Activated T-cell treated with anti-CD3 and anti-CD28 coated beads, Interleukin-2, amount 50 U/mL, for 48 hours (primary cell): ENCODE measurements at regions not wholly inside any gene's neighbourhood (a gene's known extent, or its start where the extent isn't known, plus 50 kb on each side); places are given as distances from the start of the nearest gene placed in this dataset.

Experiments used
- DNase-seq, 2 experiments: peaks; one replicate each; pipeline ENCODE4 v3.0.0-alpha.2; 2020

- DNase-seq, result no peak
Measured at GRCh38 chr10:6343305-6344010, 140.7 kb downstream of the PFKFB3 start.

GRCh38 chr10:6345404-6345803 is 142.7 kb downstream of the PFKFB3 start:
- no peak for DNase-seq

DNA sequence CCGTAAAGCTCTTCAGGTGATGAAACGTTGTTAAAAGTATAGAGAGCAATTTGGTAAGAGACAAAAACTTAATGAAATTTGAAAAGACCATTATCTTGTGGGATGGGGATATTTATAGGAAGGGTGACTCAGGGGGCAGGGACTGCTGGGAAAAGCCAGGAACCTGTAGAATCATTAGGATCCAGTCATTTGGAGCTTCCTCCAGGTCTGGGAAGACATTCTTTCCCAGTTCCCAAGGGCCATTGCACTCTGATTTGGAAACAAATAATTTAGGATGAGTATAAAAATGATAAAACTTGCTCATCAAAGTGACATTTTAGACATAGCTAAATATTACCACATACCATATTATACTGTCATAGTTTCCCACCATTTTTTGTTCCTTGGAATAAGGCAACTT is 143.9 kb downstream of the PFKFB3 start:
- DNase-seq, result no peak

DNA sequence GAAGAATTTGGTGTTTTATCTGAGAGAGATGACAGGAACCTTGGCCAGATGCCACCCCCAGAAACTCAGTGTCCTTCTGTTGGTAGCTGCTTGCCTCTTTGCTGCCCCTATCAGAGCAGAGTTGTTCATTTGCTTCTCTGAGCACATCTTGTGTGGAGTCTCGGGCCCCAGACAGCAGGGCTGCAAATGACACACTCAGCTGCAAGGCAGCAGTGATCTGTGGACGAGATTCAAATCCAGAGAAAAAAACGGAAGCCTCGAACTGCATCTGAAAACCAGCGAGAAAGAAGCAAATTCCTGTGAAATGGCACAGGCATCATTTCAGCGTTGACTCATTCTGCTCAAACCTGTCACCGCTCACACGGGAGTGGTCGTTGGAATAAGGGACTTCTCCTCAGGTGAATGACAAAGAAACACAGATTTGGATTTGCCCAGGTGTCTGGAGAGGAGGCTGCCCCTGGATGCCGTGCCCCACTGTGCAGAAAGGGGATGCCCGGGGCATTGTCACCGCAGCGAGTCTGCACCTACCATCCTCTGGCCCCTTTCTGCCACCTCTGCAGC is 144.7 kb downstream of the PFKFB3 start:
- DNase-seq, result peak; percentile 75 to 78

DNA sequence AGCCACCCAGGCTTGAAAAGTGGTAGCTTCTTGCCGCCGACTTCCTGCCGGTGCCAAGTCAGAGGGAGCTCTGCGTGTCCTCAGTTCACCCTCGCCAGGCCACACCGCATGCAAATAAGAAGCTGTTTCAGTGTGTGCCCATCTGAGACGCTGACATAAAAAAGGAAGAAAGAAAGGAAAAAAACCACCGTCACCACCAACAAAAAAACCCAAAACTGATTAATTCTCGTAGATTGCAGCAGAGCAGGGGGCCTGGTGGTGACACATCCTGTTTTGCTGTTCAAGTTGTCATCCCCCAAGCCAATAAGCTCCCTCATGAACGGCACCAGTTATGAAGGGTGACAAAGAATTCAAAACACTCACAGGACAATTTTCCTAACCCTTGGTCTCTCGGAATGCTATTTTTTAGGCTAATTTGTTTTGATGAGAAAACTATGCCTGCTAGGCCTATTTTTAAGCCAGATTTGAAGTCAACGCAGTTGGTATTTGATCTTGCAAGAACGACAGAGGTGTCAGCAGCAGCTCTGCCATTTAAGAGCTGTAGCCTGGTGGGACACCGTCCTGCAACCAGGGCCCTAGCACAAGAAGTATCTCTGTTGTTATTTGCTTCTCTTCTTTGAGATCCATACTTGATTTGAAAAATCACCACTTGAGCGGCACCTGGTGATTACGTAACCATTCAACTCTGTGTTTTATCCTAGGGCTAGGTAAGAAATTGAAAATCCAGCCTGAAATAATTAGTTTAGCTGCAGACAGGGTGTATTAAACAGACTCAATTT is 145.6 kb downstream of the PFKFB3 start:
- peak; percentile 83 to 86 for DNase-seq

DNA sequence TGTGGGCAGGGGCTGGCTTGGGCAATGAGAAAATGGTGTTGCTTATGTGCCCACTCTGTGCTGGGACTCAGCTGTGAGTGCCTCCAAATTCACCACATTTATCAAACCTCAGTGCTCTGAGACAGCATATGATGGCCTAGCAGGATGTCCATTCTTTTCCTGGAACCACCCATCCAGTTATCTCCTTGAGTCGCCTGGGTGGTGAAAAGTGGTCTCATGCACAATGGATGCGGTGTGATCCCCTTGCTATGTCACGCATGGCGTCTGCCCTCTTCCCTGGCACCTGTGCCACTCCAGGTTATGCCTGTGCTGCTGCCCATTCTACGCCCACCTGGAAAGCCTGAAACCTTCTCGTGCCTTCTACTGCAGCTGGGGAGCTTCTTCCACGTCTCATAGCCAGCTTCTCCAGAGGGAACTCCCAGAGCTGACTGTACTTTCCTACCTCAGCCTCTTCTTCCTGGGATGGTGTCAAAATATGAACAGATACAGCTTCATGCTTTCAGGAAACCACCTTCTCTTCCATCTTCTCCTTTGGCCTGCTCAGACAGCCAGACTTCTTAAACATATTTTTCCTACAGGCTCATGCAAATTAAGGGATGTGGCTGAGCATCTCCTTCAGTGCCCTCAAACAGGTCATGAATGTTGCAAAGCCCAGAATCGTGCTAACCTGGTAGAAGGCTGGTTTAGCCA is 147.3 kb downstream of the PFKFB3 start:
- DNase-seq, result no peak

- no peak for DNase-seq
Measured at GRCh38 chr10:6350609-6351008, 147.9 kb downstream of the PFKFB3 start.

DNA sequence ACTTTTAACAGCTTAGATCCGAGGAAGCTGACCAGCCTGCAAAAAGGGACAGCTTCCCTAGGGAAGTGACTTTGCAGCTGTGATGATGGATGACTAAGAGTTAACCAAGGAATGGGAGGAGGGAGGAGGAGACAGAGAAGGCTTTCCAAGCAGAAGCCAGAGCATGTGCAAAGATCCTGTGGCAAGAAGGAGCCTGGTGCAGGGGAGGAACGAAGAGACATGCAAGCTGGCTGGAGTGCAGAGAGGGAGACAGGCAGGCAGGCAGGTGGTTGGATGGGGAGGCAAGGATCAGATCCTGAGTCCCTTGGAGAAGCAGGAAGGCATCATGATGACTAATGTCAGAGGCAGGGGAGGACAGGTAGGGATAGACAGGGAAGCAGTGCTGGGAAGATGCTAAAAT is 148.8 kb downstream of the PFKFB3 start:
- no peak for DNase-seq

GRCh38 chr10:6353526-6353925 is 150.8 kb downstream of the PFKFB3 start:
- no peak for DNase-seq

GRCh38 chr10:6354168-6354772 is 151.5 kb downstream of the PFKFB3 start:
- no peak for DNase-seq

GRCh38 chr10:6356280-6356793 is 153.6 kb downstream of the PFKFB3 start:
- DNase-seq, result no peak

GRCh38 chr10:6361869-6362268 is 159.1 kb downstream of the PFKFB3 start:
- no peak for DNase-seq

GRCh38 chr10:6362879-6363278 is 160.1 kb downstream of the PFKFB3 start:
- no peak for DNase-seq

- DNase-seq, result no peak
Measured at GRCh38 chr10:6363511-6363910, 160.8 kb downstream of the PFKFB3 start.

DNA sequence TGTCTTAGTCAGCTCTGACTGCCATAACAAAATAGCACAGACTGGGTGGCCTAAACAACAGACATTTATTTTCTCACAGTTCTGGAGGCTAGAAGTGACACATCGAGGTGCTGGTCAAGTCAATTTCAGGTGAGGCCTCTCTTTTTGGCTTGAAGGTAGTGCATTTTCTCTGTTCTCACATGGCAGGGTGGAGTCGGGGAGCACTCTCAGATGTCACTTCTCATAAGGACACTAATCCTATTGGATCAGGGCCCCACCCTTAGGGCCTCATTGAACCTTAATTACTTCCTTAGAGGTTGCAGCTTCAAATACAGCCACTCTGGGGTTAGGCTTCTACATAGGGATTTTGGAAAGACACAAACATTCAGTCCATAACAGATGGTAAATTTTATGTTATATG is 161.6 kb downstream of the PFKFB3 start:
- no peak for DNase-seq

- DNase-seq, result no peak
Measured at GRCh38 chr10:6364893-6365292, 162.2 kb downstream of the PFKFB3 start.

DNA sequence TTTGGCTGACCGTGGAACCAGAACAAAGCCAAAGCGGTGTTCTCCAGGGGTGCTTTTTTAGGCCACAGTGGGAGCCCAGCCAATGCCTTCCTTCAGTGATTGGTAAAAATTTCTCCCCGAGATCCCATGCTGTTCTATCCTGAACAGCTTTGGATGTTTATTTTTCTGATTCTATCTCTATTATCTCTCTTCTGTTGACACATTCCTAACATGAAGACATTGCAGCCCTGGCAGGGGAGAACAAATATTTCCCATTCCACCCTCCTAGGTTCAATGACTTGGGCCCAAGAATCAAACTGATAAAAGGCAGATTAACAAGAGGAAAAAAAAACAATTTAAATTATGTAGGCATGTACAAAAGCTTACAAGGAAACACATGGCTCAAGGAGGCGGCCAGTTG is 162.7 kb downstream of the PFKFB3 start:
- no peak for DNase-seq
